ENCODE measurements at regions not wholly inside any gene's neighbourhood (a gene's known extent, or its start where the extent isn't known, plus 50 kb on each side); places are given as distances from the start of the nearest gene placed in this dataset.

- H3K27me3 ChIP-seq (replicated peaks; ENCODE audit: control insufficient read depth, insufficient read depth, low read length): no peaks in the 10 kb centered on the region
- no peak for TF ChIP-seq CTCF (IDR thresholded peaks at IDR 0.05; ENCODE audit: insufficient read depth, low read length, poor library complexity, severe bottlenecking)
- H3K4me3 ChIP-seq (replicated peaks; ENCODE audit: low read depth, low read length): no peak overlapping the region
- no peaks in the 10 kb centered on the region for H3K36me3 ChIP-seq (ENCODE audit: control insufficient read depth, insufficient read depth, low read length)
- DNase-seq (ENCODE audit: extremely low read depth, insufficient read length): no peak
These were observed 331.2 kb downstream of the QKI start for GRCh38 chr6:163745536-163746400.

- no peak for TF ChIP-seq CTCF (IDR thresholded peaks at IDR 0.05; ENCODE audit: insufficient read depth, low read length, poor library complexity, severe bottlenecking)
- no peak for DNase-seq (ENCODE audit: extremely low read depth, insufficient read length)
- no peaks in the 10 kb centered on the region for H3K27me3 ChIP-seq (replicated peaks; ENCODE audit: control insufficient read depth, insufficient read depth, low read length)
- H3K4me3 ChIP-seq (replicated peaks; ENCODE audit: low read depth, low read length): no peak overlapping the region
- no peaks in the 10 kb centered on the region for H3K36me3 ChIP-seq (ENCODE audit: control insufficient read depth, insufficient read depth, low read length)
These were observed 329.9 kb downstream of the QKI start for GRCh38 chr6:163744256-163744925.

GRCh38 chr6:163743796-163744195 lies 329.3 kb downstream of the QKI start:
- DNase-seq (ENCODE audit: extremely low read depth, insufficient read length): no peak
- no peaks in the 10 kb centered on the region for H3K36me3 ChIP-seq (ENCODE audit: control insufficient read depth, insufficient read depth, low read length)
- H3K4me3 ChIP-seq (replicated peaks; ENCODE audit: low read depth, low read length): no peak overlapping the region
- no peaks in the 10 kb centered on the region for H3K27me3 ChIP-seq (replicated peaks; ENCODE audit: control insufficient read depth, insufficient read depth, low read length)
- no peak for TF ChIP-seq CTCF (IDR thresholded peaks at IDR 0.05; ENCODE audit: insufficient read depth, low read length, poor library complexity, severe bottlenecking)

- Histone ChIP-seq H3K4me3 (replicated peaks; ENCODE audit: low read depth, low read length) (no peak overlapping the region), H3K36me3 (ENCODE audit: control insufficient read depth, insufficient read depth, low read length) (no peaks in the 10 kb centered on the region), H3K27me3 (replicated peaks; ENCODE audit: control insufficient read depth, insufficient read depth, low read length) (no peaks in the 10 kb centered on the region)
- TF ChIP-seq CTCF (IDR thresholded peaks at IDR 0.05; ENCODE audit: insufficient read depth, low read length, poor library complexity, severe bottlenecking): no peak
- DNase-seq (ENCODE audit: extremely low read depth, insufficient read length): no peak
These were observed 327.3 kb downstream of the QKI start for GRCh38 chr6:163741743-163742363.

- H3K4me3 ChIP-seq (replicated peaks; ENCODE audit: low read depth, low read length): no peak overlapping the region
- TF ChIP-seq CTCF (IDR thresholded peaks at IDR 0.05; ENCODE audit: insufficient read depth, low read length, poor library complexity, severe bottlenecking): no peak
- no peaks in the 10 kb centered on the region for H3K27me3 ChIP-seq (replicated peaks; ENCODE audit: control insufficient read depth, insufficient read depth, low read length)
- DNase-seq (ENCODE audit: extremely low read depth, insufficient read length): no peak
- no peaks in the 10 kb centered on the region for H3K36me3 ChIP-seq (ENCODE audit: control insufficient read depth, insufficient read depth, low read length)
These were observed 326.8 kb downstream of the QKI start for GRCh38 chr6:163741342-163741741.

Measured in GM06990 (cell line).